ENCODE measurements at regions not wholly inside any gene's neighbourhood (a gene's known extent, or its start where the extent isn't known, plus 50 kb on each side); places are given as distances from the start of the nearest gene placed in this dataset.
"Not testable (repeated sequence)": the region's sequence is repeated elsewhere in the genome, so short reads cannot be mapped to it uniquely, and the experiment has no call there.

- H3K9me3 ChIP-seq (ENCODE audit: control insufficient read depth in 1 of 2, low read length in 2 of 2): no peaks in the 10 kb centered on the region
- no peak overlapping the region for H3K27ac ChIP-seq (ENCODE audit: low read depth, low read length)
- H3K4me1 ChIP-seq (ENCODE audit: control insufficient read depth in 1 of 2, insufficient read depth in 2 of 2, low read length in 2 of 2): peaks cover 28 to 37% of the 10 kb centered on the region in 2 donors
- H3K27me3 ChIP-seq (ENCODE audit: control insufficient read depth in 1 of 2, insufficient read depth in 2 of 2, low read length in 2 of 2): no peaks in the 10 kb centered on the region
- H3K4me3 ChIP-seq (ENCODE audit: low read depth in 1 of 2, low read length in 2 of 2): no peak overlapping the region
- no peaks in the 10 kb centered on the region for H3K36me3 ChIP-seq (ENCODE audit: control insufficient read depth in 1 of 2, insufficient read depth in 2 of 2, low read length in 2 of 2)
- H3K9ac ChIP-seq (ENCODE audit: low read depth in 1 of 2, low read length in 2 of 2): no peak overlapping the region
Measured at GRCh38 chr4:186829740-186830449, 106.2 kb upstream of the FAT1 start.

- Histone ChIP-seq H3K9ac (ENCODE audit: low read depth in 1 of 2, low read length in 2 of 2) (no peak overlapping the region), H3K27me3 (ENCODE audit: control insufficient read depth in 1 of 2, insufficient read depth in 2 of 2, low read length in 2 of 2) (no peaks in the 10 kb centered on the region), H3K36me3 (ENCODE audit: control insufficient read depth in 1 of 2, insufficient read depth in 2 of 2, low read length in 2 of 2) (no peaks in the 10 kb centered on the region), H3K9me3 (ENCODE audit: control insufficient read depth in 1 of 2, low read length in 2 of 2) (no peaks in the 10 kb centered on the region), H3K4me1 (ENCODE audit: control insufficient read depth in 1 of 2, insufficient read depth in 2 of 2, low read length in 2 of 2) (peaks cover 18 to 26% of the 10 kb centered on the region in 2 donors), H3K27ac (ENCODE audit: low read depth, low read length) (no peak overlapping the region), H3K4me3 (ENCODE audit: low read depth in 1 of 2, low read length in 2 of 2) (no peak overlapping the region)
Measured at GRCh38 chr4:186831574-186831973, 107.9 kb upstream of the FAT1 start.

GRCh38 chr4:186832906-186833305, 109.2 kb upstream of the FAT1 start:
- no peak overlapping the region for H3K4me3 ChIP-seq (ENCODE audit: low read depth in 1 of 2, low read length in 2 of 2)
- no peaks in the 10 kb centered on the region for H3K27me3 ChIP-seq (ENCODE audit: control insufficient read depth in 1 of 2, insufficient read depth in 2 of 2, low read length in 2 of 2)
- peaks cover 18 to 26% of the 10 kb centered on the region in 2 donors for H3K4me1 ChIP-seq (ENCODE audit: control insufficient read depth in 1 of 2, insufficient read depth in 2 of 2, low read length in 2 of 2)
- no peaks in the 10 kb centered on the region for H3K9me3 ChIP-seq (ENCODE audit: control insufficient read depth in 1 of 2, low read length in 2 of 2)
- no peaks in the 10 kb centered on the region for H3K36me3 ChIP-seq (ENCODE audit: control insufficient read depth in 1 of 2, insufficient read depth in 2 of 2, low read length in 2 of 2)
- no peak overlapping the region for H3K27ac ChIP-seq (ENCODE audit: low read depth, low read length)
- H3K9ac ChIP-seq (ENCODE audit: low read depth in 1 of 2, low read length in 2 of 2): no peak overlapping the region

GRCh38 chr4:186837463-186837862, 113.8 kb upstream of the FAT1 start:
- not testable (repeated sequence) for H3K9me3 ChIP-seq (ENCODE audit: control insufficient read depth in 1 of 2, low read length in 2 of 2); H3K27me3 ChIP-seq (ENCODE audit: control insufficient read depth in 1 of 2, insufficient read depth in 2 of 2, low read length in 2 of 2); H3K4me3 ChIP-seq (ENCODE audit: low read depth in 1 of 2, low read length in 2 of 2); H3K27ac ChIP-seq (ENCODE audit: low read depth, low read length); H3K9ac ChIP-seq (ENCODE audit: low read depth in 1 of 2, low read length in 2 of 2); H3K36me3 ChIP-seq (ENCODE audit: control insufficient read depth in 1 of 2, insufficient read depth in 2 of 2, low read length in 2 of 2); H3K4me1 ChIP-seq (ENCODE audit: control insufficient read depth in 1 of 2, insufficient read depth in 2 of 2, low read length in 2 of 2)

- H3K4me1 ChIP-seq (ENCODE audit: control insufficient read depth in 1 of 2, insufficient read depth in 2 of 2, low read length in 2 of 2): peaks cover 0 to 2% of the 10 kb centered on the region in 2 donors
- no peaks in the 10 kb centered on the region for H3K27me3 ChIP-seq (ENCODE audit: control insufficient read depth in 1 of 2, insufficient read depth in 2 of 2, low read length in 2 of 2)
- H3K27ac ChIP-seq (ENCODE audit: low read depth, low read length): no peak overlapping the region
- no peak overlapping the region for H3K4me3 ChIP-seq (ENCODE audit: low read depth in 1 of 2, low read length in 2 of 2)
- H3K36me3 ChIP-seq (ENCODE audit: control insufficient read depth in 1 of 2, insufficient read depth in 2 of 2, low read length in 2 of 2): no peaks in the 10 kb centered on the region
- H3K9ac ChIP-seq (ENCODE audit: low read depth in 1 of 2, low read length in 2 of 2): no peak overlapping the region
- H3K9me3 ChIP-seq (ENCODE audit: control insufficient read depth in 1 of 2, low read length in 2 of 2): no peaks in the 10 kb centered on the region
Measured at GRCh38 chr4:186838295-186838694, 114.6 kb upstream of the FAT1 start.

GRCh38 chr4:186839122-186840037, 115.7 kb upstream of the FAT1 start:
- Histone ChIP-seq H3K9me3 (ENCODE audit: control insufficient read depth in 1 of 2, low read length in 2 of 2) (no peaks in the 10 kb centered on the region), H3K27ac (ENCODE audit: low read depth, low read length) (peak overlapping the region; percentile 58), H3K27me3 (ENCODE audit: control insufficient read depth in 1 of 2, insufficient read depth in 2 of 2, low read length in 2 of 2) (no peaks in the 10 kb centered on the region), H3K4me3 (ENCODE audit: low read depth in 1 of 2, low read length in 2 of 2) (peak overlapping the region; percentile 17 to 43), H3K9ac (ENCODE audit: low read depth in 1 of 2, low read length in 2 of 2) (peak overlapping the region in 1 of 2 donors; percentile 14), H3K36me3 (ENCODE audit: control insufficient read depth in 1 of 2, insufficient read depth in 2 of 2, low read length in 2 of 2) (no peaks in the 10 kb centered on the region), H3K4me1 (ENCODE audit: control insufficient read depth in 1 of 2, insufficient read depth in 2 of 2, low read length in 2 of 2) (peaks cover 2 to 9% of the 10 kb centered on the region in 2 donors)

- H3K4me3 ChIP-seq (ENCODE audit: low read depth in 1 of 2, low read length in 2 of 2): peak overlapping the region; percentile 26 to 43
- no peak overlapping the region for H3K9ac ChIP-seq (ENCODE audit: low read depth in 1 of 2, low read length in 2 of 2)
- H3K4me1 ChIP-seq (ENCODE audit: control insufficient read depth in 1 of 2, insufficient read depth in 2 of 2, low read length in 2 of 2): peaks cover 10 to 17% of the 10 kb centered on the region in 2 donors
- no peaks in the 10 kb centered on the region for H3K36me3 ChIP-seq (ENCODE audit: control insufficient read depth in 1 of 2, insufficient read depth in 2 of 2, low read length in 2 of 2)
- no peaks in the 10 kb centered on the region for H3K9me3 ChIP-seq (ENCODE audit: control insufficient read depth in 1 of 2, low read length in 2 of 2)
- H3K27ac ChIP-seq (ENCODE audit: low read depth, low read length): peak overlapping the region; percentile 58
- H3K27me3 ChIP-seq (ENCODE audit: control insufficient read depth in 1 of 2, insufficient read depth in 2 of 2, low read length in 2 of 2): no peaks in the 10 kb centered on the region
Measured at GRCh38 chr4:186840222-186840701, 116.6 kb upstream of the FAT1 start.

- Histone ChIP-seq H3K36me3 (ENCODE audit: control insufficient read depth in 1 of 2, insufficient read depth in 2 of 2, low read length in 2 of 2) (no peaks in the 10 kb centered on the region), H3K4me1 (ENCODE audit: control insufficient read depth in 1 of 2, insufficient read depth in 2 of 2, low read length in 2 of 2) (peaks cover 16 to 23% of the 10 kb centered on the region in 2 donors), H3K27ac (ENCODE audit: low read depth, low read length) (peak overlapping the region; percentile 42), H3K4me3 (ENCODE audit: low read depth in 1 of 2, low read length in 2 of 2) (peak overlapping the region in 1 of 2 donors; percentile 26), H3K9me3 (ENCODE audit: control insufficient read depth in 1 of 2, low read length in 2 of 2) (no peaks in the 10 kb centered on the region), H3K9ac (ENCODE audit: low read depth in 1 of 2, low read length in 2 of 2) (no peak overlapping the region), H3K27me3 (ENCODE audit: control insufficient read depth in 1 of 2, insufficient read depth in 2 of 2, low read length in 2 of 2) (no peaks in the 10 kb centered on the region)
Measured at GRCh38 chr4:186840771-186841301, 117.2 kb upstream of the FAT1 start.

GRCh38 chr4:186844059-186844681, 120.5 kb upstream of the FAT1 start:
- Histone ChIP-seq H3K36me3 (ENCODE audit: control insufficient read depth in 1 of 2, insufficient read depth in 2 of 2, low read length in 2 of 2) (no peaks in the 10 kb centered on the region), H3K27ac (ENCODE audit: low read depth, low read length) (peak overlapping the region; percentile 67), H3K9me3 (ENCODE audit: control insufficient read depth in 1 of 2, low read length in 2 of 2) (no peaks in the 10 kb centered on the region), H3K4me3 (ENCODE audit: low read depth in 1 of 2, low read length in 2 of 2) (peak overlapping the region; percentile 10 to 55), H3K27me3 (ENCODE audit: control insufficient read depth in 1 of 2, insufficient read depth in 2 of 2, low read length in 2 of 2) (no peaks in the 10 kb centered on the region), H3K4me1 (ENCODE audit: control insufficient read depth in 1 of 2, insufficient read depth in 2 of 2, low read length in 2 of 2) (peaks cover 20 to 23% of the 10 kb centered on the region in 2 donors), H3K9ac (ENCODE audit: low read depth in 1 of 2, low read length in 2 of 2) (peak overlapping the region; percentile 22 to 58)

Data from duodenal mucosa (tissue), 2 donors.